Nephron progenitor cell (in vitro differentiated cells): ENCODE measurements at regions not wholly inside any gene's neighbourhood (a gene's known extent, or its start where the extent isn't known, plus 50 kb on each side); places are given as distances from the start of the nearest gene placed in this dataset.

Experiments used
- DNase-seq: peaks from one replicate; pipeline ENCODE4 v3.0.0; 2021
- H3K27ac Mint-ChIP-seq: 2 replicates; pipeline ENCODE4 v1.8.0; 2021; ENCODE audit warnings: mild to moderate bottlenecking, moderate library complexity, mixed read lengths
- H3K27me3 Mint-ChIP-seq: 2 replicates; pipeline ENCODE4 v1.8.0; 2021; ENCODE audit warnings: mild to moderate bottlenecking, low read depth, mixed read lengths; ENCODE audit not compliant: poor library complexity
- H3K36me3 Mint-ChIP-seq: 2 replicates; pipeline ENCODE4 v1.8.0; 2021; ENCODE audit warnings: low read depth, mixed read lengths
- H3K4me1 Mint-ChIP-seq: 2 replicates; pipeline ENCODE4 v1.8.0; 2021; ENCODE audit warnings: mixed read lengths
- H3K4me3 Mint-ChIP-seq: 2 replicates; pipeline ENCODE4 v1.8.0; 2021; ENCODE audit warnings: mild to moderate bottlenecking, moderate library complexity, mixed read lengths
- H3K9me3 Mint-ChIP-seq: 2 replicates; pipeline ENCODE4 v1.8.0; 2021; ENCODE audit warnings: mild to moderate bottlenecking, moderate library complexity, mixed read lengths
- TF ChIP-seq, protein P1 (sequence below): fragments of 200-600 bp; sonication (generic); IDR thresholded peaks from 2 replicates; pipeline ENCODE4 v1.5.0; 2021; ENCODE audit warnings: antibody characterized with exemption

DNA sequence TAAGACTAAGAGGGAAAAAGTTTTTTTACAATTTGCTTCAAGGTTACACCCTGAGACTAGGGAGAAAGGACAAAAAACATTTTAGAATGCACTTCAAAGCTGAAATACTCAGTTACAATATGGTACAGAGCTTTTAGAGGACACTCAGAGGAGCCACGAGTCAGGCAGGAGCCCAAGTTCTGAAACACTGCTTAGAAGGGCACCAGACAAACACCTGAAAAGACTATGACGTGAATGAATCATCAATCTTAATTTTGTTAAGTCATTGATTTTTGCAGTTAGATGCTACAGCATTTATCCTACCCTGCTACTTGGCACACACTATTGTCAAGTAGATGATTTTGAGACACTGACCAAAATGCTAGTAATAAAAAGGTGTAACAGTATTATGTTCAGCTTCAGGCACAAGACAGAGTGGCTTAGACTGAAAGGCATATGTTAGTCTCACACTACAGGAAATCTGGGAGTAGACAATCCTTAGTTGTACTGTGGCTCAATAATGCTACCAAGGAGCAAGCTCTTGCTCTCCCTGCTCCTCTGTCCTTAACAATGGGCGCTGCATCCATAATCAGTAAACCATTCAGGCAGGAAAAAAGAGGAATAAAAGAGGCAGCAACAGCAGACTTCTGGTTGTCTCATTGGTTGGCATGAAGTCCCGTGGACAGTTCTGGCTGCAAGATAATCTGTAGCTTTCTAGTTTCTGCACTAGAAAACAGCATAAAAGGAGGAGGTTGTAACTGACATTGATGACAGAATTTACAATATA, 151.8 kb downstream of the ABCA8 start:
- peak overlapping the region; percentile 9 for H3K27ac Mint-ChIP-seq
- no peak overlapping the region for H3K4me3 Mint-ChIP-seq
- H3K36me3 Mint-ChIP-seq = peaks cover 4% of the 10 kb centered on the region
- H3K9me3 Mint-ChIP-seq = peaks cover 19% of the 10 kb centered on the region
- TF ChIP-seq, protein P1, sequence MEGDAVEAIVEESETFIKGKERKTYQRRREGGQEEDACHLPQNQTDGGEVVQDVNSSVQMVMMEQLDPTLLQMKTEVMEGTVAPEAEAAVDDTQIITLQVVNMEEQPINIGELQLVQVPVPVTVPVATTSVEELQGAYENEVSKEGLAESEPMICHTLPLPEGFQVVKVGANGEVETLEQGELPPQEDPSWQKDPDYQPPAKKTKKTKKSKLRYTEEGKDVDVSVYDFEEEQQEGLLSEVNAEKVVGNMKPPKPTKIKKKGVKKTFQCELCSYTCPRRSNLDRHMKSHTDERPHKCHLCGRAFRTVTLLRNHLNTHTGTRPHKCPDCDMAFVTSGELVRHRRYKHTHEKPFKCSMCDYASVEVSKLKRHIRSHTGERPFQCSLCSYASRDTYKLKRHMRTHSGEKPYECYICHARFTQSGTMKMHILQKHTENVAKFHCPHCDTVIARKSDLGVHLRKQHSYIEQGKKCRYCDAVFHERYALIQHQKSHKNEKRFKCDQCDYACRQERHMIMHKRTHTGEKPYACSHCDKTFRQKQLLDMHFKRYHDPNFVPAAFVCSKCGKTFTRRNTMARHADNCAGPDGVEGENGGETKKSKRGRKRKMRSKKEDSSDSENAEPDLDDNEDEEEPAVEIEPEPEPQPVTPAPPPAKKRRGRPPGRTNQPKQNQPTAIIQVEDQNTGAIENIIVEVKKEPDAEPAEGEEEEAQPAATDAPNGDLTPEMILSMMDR = no peak
- DNase-seq = no peak
- peaks cover 4% of the 10 kb centered on the region for H3K27me3 Mint-ChIP-seq
- peaks cover 4% of the 10 kb centered on the region for H3K4me1 Mint-ChIP-seq

- peaks cover 4% of the 10 kb centered on the region for H3K27me3 Mint-ChIP-seq
- H3K4me1 Mint-ChIP-seq = peaks cover 4% of the 10 kb centered on the region
- H3K27ac Mint-ChIP-seq = no peak overlapping the region
Measured at GRCh38 chr17:68801335-68802247, 153.6 kb downstream of the ABCA8 start.

GRCh38 chr17:68800751-68801150, 154.4 kb downstream of the ABCA8 start:
- DNase-seq = no peak
- peaks cover 3% of the 10 kb centered on the region for H3K27me3 Mint-ChIP-seq
- no peak overlapping the region for H3K4me3 Mint-ChIP-seq
- peaks cover 4% of the 10 kb centered on the region for H3K4me1 Mint-ChIP-seq
- H3K9me3 Mint-ChIP-seq = peaks cover 35% of the 10 kb centered on the region
- TF ChIP-seq, protein P1 = no peak
- no peak overlapping the region for H3K27ac Mint-ChIP-seq
- H3K36me3 Mint-ChIP-seq = peaks cover 4% of the 10 kb centered on the region

More at GRCh38 chr17:68801335-68802247, 153.6 kb downstream of the ABCA8 start:
- Mint-ChIP-seq H3K9me3 (peaks cover 28% of the 10 kb centered on the region), H3K36me3 (peaks cover 4% of the 10 kb centered on the region), H3K4me3 (no peak overlapping the region)
- TF ChIP-seq, protein P1 = no peak
- DNase-seq = no peak

GRCh38 chr17:68794636-68795434, 160.4 kb downstream of the ABCA8 start:
- no peak overlapping the region for H3K4me3 Mint-ChIP-seq
- no peak overlapping the region for H3K27ac Mint-ChIP-seq
- H3K27me3 Mint-ChIP-seq = no peaks in the 10 kb centered on the region
- peaks cover 29% of the 10 kb centered on the region for H3K4me1 Mint-ChIP-seq
- H3K9me3 Mint-ChIP-seq = peaks cover 24% of the 10 kb centered on the region
- TF ChIP-seq, protein P1 = no peak
- DNase-seq = no peak
- no peaks in the 10 kb centered on the region for H3K36me3 Mint-ChIP-seq

DNA sequence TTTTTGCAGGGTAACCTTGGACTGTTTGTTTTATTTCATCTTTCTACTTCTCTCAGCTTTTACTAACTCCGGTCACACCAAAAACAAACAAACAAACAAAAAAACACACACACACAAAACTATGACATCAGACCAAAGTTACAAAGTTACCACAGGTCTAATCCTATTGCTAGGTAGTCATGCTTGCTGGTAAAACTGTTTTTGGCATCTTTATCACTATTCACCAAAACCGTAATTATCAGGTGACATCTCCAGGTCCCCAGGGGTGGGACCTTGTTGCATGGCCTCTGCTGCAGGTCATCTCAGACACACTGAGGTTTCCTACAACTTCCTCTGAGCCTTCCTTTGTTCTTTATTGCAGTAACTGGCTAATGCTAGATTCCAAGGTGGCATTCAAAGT, 162.3 kb downstream of the ABCA8 start:
- Mint-ChIP-seq H3K4me3 (no peak overlapping the region), H3K27me3 (peaks cover 3% of the 10 kb centered on the region), H3K27ac (no peak overlapping the region), H3K4me1 (peaks cover 29% of the 10 kb centered on the region), H3K9me3 (peaks cover 41% of the 10 kb centered on the region), H3K36me3 (no peaks in the 10 kb centered on the region)
- TF ChIP-seq, protein P1 = no peak
- no peak for DNase-seq
